GM23338 (cell line): ENCODE measurements at regions not wholly inside any gene's neighbourhood (a gene's known extent, or its start where the extent isn't known, plus 50 kb on each side); places are given as distances from the start of the nearest gene placed in this dataset.
A peak's percentile ranks its signal among the peaks of the same experiment; 100 is the strongest.

Experiments
- ATAC-seq: fragments of 200-7000 bp; cut with Tn5 transposase; 3 replicates; pipeline ENCODE4 v1.9.1; 2020
- DNase-seq: peaks from one replicate; pipeline ENCODE4 v3.0.0-alpha.2; 2015; ENCODE audit warnings: low spot score
- H2AFZ ChIP-seq: fragments of 200-600 bp; sonication (generic); 2 replicates; pipeline ENCODE4 v1.8.0; 2016; ENCODE audit warnings: antibody characterized with exemption, mild to moderate bottlenecking, moderate library complexity
- H3F3A ChIP-seq: fragments of 200-600 bp; sonication (generic); replicated peaks from 2 replicates; pipeline ENCODE4 v1.8.0; 2017; ENCODE audit warnings: antibody characterized with exemption, mixed run types, low read depth
- H3K27ac ChIP-seq: fragments of 200-600 bp; sonication (generic); 2 replicates; pipeline ENCODE4 v1.6.1; 2016; ENCODE audit warnings: low read depth
- H3K27me3 ChIP-seq: fragments of 200-600 bp; sonication (generic); 2 replicates; pipeline ENCODE4 v1.8.0; 2016; ENCODE audit warnings: mild to moderate bottlenecking, mixed run types, moderate library complexity; ENCODE audit not compliant: insufficient read depth
- H3K36me3 ChIP-seq: fragments of 200-600 bp; sonication (generic); 2 replicates; pipeline ENCODE4 v1.8.0; 2016; ENCODE audit warnings: mild to moderate bottlenecking; ENCODE audit not compliant: insufficient read depth
- H3K4me1 ChIP-seq: fragments of 200-600 bp; sonication (generic); 2 replicates; pipeline ENCODE4 v1.8.0; 2016; ENCODE audit warnings: mild to moderate bottlenecking, moderate library complexity; ENCODE audit not compliant: insufficient read depth
- H3K4me2 ChIP-seq: fragments of 200-600 bp; sonication (generic); 2 replicates; pipeline ENCODE4 v1.7.1; 2017; ENCODE audit warnings: mixed run types
- H3K4me3 ChIP-seq: fragments of 200-600 bp; sonication (generic); 2 replicates; pipeline ENCODE4 v1.6.1; 2016; ENCODE audit warnings: mixed run types
- H3K79me2 ChIP-seq: fragments of 200-600 bp; sonication (generic); replicated peaks from 2 replicates; pipeline ENCODE4 v1.8.0; 2017; ENCODE audit warnings: mild to moderate bottlenecking; ENCODE audit not compliant: insufficient read depth
- H3K9me2 ChIP-seq: fragments of 200-600 bp; sonication (generic); 2 replicates; pipeline ENCODE4 v1.8.0; 2017; ENCODE audit not compliant: insufficient read depth
- H4K20me1 ChIP-seq: fragments of 200-600 bp; sonication (generic); replicated peaks from 2 replicates; pipeline ENCODE4 v1.8.0; 2017; ENCODE audit warnings: mild to moderate bottlenecking; ENCODE audit not compliant: insufficient read depth
- H3K27ac Mint-ChIP-seq: 2 replicates; pipeline ENCODE4 v1.8.0; 2020; ENCODE audit warnings: inconsistent platforms, mild to moderate bottlenecking, moderate library complexity, mixed read lengths
- H3K27me3 Mint-ChIP-seq: 3 replicates; pipeline ENCODE4 v1.8.0; 2022; ENCODE audit warnings: low read depth, mild to moderate bottlenecking, moderate library complexity, mixed read lengths, inconsistent platforms; ENCODE audit not compliant: insufficient read depth, poor library complexity
- H3K36me3 Mint-ChIP-seq: 3 replicates; pipeline ENCODE4 v1.8.0; 2021; ENCODE audit warnings: low read depth, mild to moderate bottlenecking, inconsistent platforms, moderate library complexity, mixed read lengths
- H3K4me1 Mint-ChIP-seq: 3 replicates; pipeline ENCODE4 v1.8.0; 2020; ENCODE audit warnings: mild to moderate bottlenecking, inconsistent platforms, mixed read lengths
- H3K4me3 Mint-ChIP-seq: 3 replicates; pipeline ENCODE4 v1.8.0; 2021; ENCODE audit warnings: moderate library complexity, mild to moderate bottlenecking, inconsistent platforms, mixed read lengths
- H3K9me3 Mint-ChIP-seq: 3 replicates; pipeline ENCODE4 v1.8.0; 2020; ENCODE audit warnings: moderate library complexity, mild to moderate bottlenecking, inconsistent platforms, mixed read lengths
- CREB1 ChIP-seq: fragments of 250-450 bp; sonication (Bioruptor Pico); IDR thresholded peaks from 2 replicates; pipeline ENCODE4 v1.5.0; 2020; ENCODE audit warnings: low read depth, mild to moderate bottlenecking, moderate library complexity
- CTCF ChIP-seq, 2 experiments: fragments of 200-600 bp in 1 of 2; sonication (generic) in 1 of 2; conservative IDR thresholded peaks; 2 replicates each; pipeline versions ENCODE4 v1.5.1 to v1.6.1; 2016 to 2017; ENCODE audit warnings: antibody characterized with exemption in 2 of 2, low read depth in 2 of 2, mild to moderate bottlenecking in 2 of 2, moderate library complexity in 1 of 2
- ETS1 ChIP-seq: IDR thresholded peaks from 2 replicates; pipeline ENCODE4 v1.6.1; 2016; ENCODE audit warnings: antibody characterized with exemption
- EZH2phosphoT487 ChIP-seq: fragments of 200-600 bp; sonication (generic); IDR thresholded peaks from one replicate; pipeline ENCODE4 v1.8.1; 2018; ENCODE audit warnings: antibody characterized with exemption; ENCODE audit not compliant: unreplicated experiment
- POLR2AphosphoS5 ChIP-seq: IDR thresholded peaks from 2 replicates; pipeline ENCODE4 v1.6.1; 2016; ENCODE audit warnings: antibody characterized with exemption, low read depth
- REST ChIP-seq: IDR thresholded peaks from one replicate; pipeline ENCODE4 v1.6.1; 2018; ENCODE audit warnings: antibody characterized with exemption; ENCODE audit not compliant: unreplicated experiment
- ZNF331 ChIP-seq: fragments of 250-450 bp; sonication (Bioruptor Pico); IDR thresholded peaks from 2 replicates; pipeline ENCODE4 v1.5.0; 2020; ENCODE audit warnings: low read depth, mild to moderate bottlenecking, moderate library complexity
- ZNF462 ChIP-seq: fragments of 250-450 bp; sonication (Bioruptor Pico); IDR thresholded peaks from 2 replicates; pipeline ENCODE4 v1.5.0; 2020; ENCODE audit warnings: mild to moderate bottlenecking, moderate library complexity

- TF ChIP-seq ZNF462 (CRISPR knock-in tag) (no peak), ZNF331 (CRISPR knock-in tag) (no peak), CTCF (conservative IDR thresholded peaks at IDR 0.05; ENCODE audit: low read depth in 2 of 2) (no peak), POLR2AphosphoS5 (no peak), CREB1 (CRISPR knock-in tag) (no peak)
These were observed 205.9 kb downstream of the KIF21A start (continued) for GRCh38 chr12:39237004-39237403.

- ATAC-seq (no peak), DNase-seq (no peak)
- no peaks in the 10 kb centered on the region; the same call in 2 of the 3 replicates for H3K9me3 Mint-ChIP-seq
- no peak overlapping the region for H3K27ac ChIP-seq
- H3K4me1 ChIP-seq, result no peaks in the 10 kb centered on the region
- H3K27me3 Mint-ChIP-seq, result no peaks in the 10 kb centered on the region
- no peak overlapping the region for H3K4me3 ChIP-seq
- H2AFZ ChIP-seq, result peak overlapping the region; percentile 67
- no peak overlapping the region for H3K4me2 ChIP-seq
- H3K36me3 ChIP-seq, result no peaks in the 10 kb centered on the region
- no peak overlapping the region for H3K27ac Mint-ChIP-seq
- no peaks in the 10 kb centered on the region for H3K9me2 ChIP-seq
- no peaks in the 10 kb centered on the region for H3K79me2 ChIP-seq
- peaks cover 9% of the 10 kb centered on the region; the same call in 2 of the 3 replicates for H3K4me1 Mint-ChIP-seq
- 0 out of 3 replicates have a peak, but pooled peaks cover 3% of the 10 kb centered on the region for H3K36me3 Mint-ChIP-seq
- H3F3A ChIP-seq, result no peaks in the 10 kb centered on the region
- no peaks in the 10 kb centered on the region for H3K27me3 ChIP-seq
- H4K20me1 ChIP-seq, result no peaks in the 10 kb centered on the region
- H3K4me3 Mint-ChIP-seq, result no peak overlapping the region
- TF ChIP-seq REST (no peak), ZNF331 (CRISPR knock-in tag) (no peak), ETS1 (no peak), CTCF (conservative IDR thresholded peaks at IDR 0.05; ENCODE audit: low read depth in 2 of 2) (no peak), EZH2phosphoT487 (no peak)
These were observed 206.7 kb downstream of the KIF21A start for GRCh38 chr12:39235990-39236767.
